GM12892 (cell line): ENCODE measurements at regions not wholly inside any gene's neighbourhood (a gene's known extent, or its start where the extent isn't known, plus 50 kb on each side); places are given as distances from the start of the nearest gene placed in this dataset.

Experiments used
- POLR2A ChIP-seq: IDR thresholded peaks from 2 replicates; pipeline ENCODE4 v1.6.1; 2011; ENCODE audit warnings: low read depth, low read length, control low read depth
- POLR2AphosphoS5 ChIP-seq: IDR thresholded peaks from 2 replicates; pipeline ENCODE4 v1.6.1; 2011; ENCODE audit warnings: low read depth, low read length, control low read depth
- TAF1 ChIP-seq: IDR thresholded peaks from 2 replicates; pipeline ENCODE4 v1.6.1; 2011; ENCODE audit warnings: low read depth, mild to moderate bottlenecking, control low read depth, low read length, borderline replicate concordance

DNA sequence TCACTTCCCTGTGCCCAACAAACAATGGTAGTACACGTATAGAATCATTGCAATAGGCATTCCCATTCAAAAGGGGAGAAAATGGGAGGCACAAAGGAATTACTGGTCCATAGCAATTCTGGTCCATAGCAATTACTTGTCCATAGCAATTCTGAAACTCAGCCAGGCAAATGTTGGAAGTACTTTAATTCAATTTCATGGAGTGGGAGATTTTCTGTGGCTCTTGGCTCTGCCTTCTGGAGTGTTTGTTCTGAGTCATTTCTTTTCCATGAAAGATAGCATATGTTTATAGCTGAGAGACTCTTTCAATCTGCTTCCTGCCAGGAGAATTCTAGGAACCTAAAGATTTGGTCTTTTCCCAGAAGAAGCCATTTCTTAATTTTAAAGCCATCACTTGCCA is 182.8 kb upstream of the ELAC2 start:
- TF ChIP-seq POLR2AphosphoS5 = no peak
- TF ChIP-seq POLR2A = no peak
- no peak for TF ChIP-seq TAF1
